AML-193 (cell line): ENCODE measurements at regions not wholly inside any gene's neighbourhood (a gene's known extent, or its start where the extent isn't known, plus 50 kb on each side); places are given as distances from the start of the nearest gene placed in this dataset.

ENCODE experiments used
- DNase-seq, 2 experiments: peaks; one replicate each; lab custom pipeline; 2025; lab: John Stamatoyannopoulos, UW

DNA sequence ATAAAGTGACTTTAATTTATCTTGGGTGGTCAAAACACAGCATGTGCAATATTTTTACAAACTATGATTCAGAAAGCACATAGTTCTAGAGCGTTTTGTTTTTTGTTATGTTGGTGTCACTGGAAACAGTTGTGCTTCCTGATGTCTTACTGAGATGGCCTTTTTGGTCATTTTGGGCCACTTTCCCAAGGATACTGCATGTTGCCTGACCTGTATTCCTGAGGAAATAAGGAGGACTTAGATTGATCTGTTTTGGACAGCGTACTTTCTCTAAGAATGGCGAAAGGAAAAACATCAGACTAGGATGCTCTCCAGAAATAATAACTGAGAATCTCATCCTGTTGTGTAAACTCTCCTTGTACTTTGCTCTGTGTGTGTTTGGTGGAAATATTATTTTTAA is 451.2 kb downstream of the USP25 start:
- no peak for DNase-seq

DNA sequence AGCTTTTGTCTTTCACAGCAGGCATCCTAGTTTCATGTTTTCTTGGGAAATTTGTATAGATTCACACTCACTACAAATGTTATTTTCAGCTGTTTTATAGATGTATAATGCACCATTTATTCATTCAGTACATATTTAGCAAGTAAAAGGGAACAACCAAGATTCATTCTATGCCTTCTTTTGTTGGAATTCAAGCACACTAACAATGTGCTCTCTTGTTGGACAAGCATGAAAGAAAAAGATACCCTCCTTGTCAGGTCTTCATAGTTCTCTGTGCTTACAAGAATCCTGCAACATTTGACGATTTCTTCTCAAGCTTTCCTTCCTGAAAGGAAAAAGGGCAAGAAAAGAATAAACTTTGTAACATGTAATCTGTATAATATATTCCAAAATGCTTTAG is 456.0 kb downstream of the USP25 start:
- DNase-seq: no peak

DNA sequence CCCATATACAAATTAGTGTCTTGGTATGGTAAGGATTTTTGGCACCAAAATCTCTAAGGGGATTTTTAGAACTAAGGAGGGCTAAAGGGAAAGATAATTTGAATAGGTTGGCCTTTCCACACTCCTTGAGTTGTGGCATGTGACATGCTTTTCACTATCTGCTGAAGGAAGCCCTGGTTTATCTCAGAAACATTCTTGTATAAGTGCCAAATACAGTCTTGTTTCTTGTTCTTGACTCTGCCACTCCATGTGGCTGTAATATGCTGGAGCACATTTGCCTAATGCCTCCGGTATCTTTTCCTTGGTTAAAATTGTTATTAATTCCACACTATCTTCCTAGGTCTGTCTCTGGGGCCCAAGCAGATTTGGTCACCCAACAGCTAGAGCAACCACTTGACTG is 457.0 kb downstream of the USP25 start:
- no peak for DNase-seq

DNA sequence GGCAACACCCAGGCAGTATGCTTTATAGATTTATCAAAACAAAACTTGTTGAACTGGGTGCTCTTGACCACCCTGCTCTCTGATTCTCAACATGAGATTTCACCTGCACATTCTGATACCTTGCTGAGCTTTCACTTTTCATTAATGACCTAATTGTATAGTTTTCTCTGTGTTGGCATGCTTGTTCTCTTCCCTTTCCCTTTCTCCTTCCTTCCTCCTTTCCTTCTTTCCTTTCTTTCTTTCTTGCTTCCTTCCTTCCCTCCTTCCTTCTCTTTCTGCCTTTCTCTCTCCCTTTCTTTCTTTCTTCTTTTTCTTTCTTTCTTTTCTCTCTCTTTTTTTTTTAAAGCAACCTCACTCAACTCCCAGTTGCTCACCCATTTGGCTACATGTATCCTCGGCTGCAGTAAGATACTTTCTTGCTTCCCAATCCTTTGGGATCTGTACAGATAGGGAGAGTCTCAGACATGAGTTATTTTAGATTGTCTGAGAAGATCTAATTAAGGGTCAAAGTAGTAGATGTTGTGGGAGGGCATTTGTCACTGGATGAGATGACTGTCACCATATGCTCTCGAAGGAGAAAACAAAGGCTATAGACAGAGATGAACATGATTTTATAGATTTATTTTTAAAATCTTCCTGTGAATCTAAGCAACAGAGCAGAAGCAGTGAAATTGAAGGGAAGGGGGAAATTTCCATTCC is 458.0 kb downstream of the USP25 start:
- no peak for DNase-seq

DNA sequence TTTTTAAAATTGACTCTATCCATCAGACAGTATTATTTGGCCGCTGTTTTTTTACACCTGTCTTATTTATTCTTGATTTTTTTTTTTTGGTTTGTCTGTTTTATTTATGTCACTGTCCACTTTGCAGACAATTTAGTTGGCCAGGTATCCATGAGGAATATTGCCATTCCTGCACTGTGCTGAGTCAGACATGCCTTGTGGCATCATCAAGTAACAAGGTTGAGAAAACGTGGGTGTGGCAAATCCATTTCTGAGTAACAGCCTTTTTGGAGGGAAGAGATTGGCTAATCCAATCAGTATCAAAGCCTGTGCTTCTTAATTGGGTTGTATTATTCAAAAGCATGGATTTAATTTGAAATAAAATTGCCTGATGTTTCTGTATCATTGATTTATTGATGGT is 463.1 kb downstream of the USP25 start:
- DNase-seq: no peak

DNA sequence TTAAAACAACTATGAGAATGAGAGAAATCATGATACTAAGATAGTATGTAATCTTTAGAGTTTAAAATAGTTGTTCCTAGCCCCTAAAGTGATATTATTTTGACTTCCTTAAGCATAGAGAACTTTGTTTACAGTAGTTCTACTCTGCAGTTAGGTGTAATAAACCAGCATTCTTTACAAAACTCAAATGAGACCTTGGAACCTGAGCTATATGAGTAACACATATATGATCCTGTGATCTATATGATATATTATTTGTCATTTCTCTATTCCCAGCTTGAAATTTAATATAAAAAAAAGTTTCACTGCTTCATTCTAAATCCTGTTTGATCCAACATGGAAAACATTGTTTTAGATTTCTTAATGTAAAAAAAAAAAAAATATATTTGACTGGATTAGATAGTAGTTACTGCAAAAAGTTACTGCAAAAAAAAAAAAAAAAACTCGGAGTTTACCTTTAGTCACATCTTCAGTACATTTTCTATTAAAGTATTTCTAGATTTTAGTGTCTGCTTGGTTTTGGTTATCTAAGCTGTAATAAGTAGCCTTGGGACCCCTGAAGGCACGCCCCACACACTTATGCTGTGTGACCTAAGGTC is 463.8 kb downstream of the USP25 start:
- no peak for DNase-seq

DNA sequence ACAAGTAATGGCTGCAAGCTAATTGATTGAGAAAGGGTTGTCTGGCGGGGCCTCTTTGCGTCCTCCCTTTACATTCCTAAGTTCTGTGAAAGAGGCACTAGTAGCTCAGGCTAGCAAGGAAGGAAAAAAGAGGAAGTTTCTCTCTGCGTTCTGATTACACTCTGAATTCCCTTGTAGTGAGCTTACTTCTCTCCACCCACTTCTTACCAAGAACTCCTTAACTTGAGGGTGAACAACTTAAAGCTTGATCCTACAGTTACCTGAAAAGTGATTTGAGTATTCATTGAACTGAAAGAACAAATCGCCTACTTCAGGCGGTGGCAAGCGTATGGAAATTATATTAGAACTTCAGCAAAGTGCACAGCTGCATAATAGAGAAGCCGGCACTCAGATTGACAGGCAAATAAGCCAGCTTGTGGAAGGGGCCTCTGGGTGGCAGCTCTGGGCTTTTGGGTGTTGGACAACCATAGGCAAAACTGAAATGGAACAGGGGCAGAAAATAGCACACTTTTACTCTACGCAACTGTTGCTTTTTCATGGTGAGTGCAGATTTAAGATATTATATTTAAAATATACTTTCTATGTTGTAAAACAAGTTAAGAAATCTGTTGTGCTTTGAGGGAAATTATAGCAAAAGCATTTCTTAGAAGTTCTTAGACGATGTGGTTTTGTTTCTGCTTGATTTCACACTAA is 464.5 kb downstream of the USP25 start:
- peak; percentile 2 to 33 for DNase-seq

DNA sequence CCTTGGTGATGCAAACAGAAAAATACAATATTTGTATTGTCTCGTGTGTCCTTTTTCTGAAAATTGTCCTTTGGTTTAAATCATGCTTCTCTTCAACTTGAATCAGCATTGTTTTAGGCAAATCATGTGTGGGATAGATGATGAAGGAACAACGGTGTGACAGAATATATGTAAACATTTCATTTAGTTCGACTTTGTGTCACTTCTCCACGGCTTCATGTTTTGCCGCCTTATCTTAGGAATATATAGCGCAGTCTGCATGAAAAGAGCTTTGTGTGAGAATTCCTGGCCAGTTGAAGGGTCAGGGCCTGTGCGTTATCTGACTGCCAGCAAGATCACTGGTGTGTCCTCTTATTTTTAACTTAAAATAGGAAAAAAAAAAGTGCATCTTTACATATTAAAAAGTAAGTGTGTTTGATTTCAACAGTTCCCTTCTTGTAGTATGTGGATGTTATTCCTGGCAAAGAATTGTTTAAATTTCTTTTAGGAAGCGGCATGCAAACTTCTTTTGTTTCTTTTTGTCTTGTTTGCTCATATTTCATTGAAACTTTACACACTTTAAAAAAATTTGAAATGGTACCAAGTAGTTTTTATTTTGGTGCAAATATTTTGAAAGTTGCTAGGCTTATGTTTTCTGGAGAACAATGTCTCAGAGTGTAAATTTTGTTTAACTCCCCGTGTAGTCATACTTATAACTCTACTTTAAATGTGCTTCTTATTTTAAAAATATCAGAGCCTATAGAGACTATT is 465.2 kb downstream of the USP25 start:
- no peak for DNase-seq

DNA sequence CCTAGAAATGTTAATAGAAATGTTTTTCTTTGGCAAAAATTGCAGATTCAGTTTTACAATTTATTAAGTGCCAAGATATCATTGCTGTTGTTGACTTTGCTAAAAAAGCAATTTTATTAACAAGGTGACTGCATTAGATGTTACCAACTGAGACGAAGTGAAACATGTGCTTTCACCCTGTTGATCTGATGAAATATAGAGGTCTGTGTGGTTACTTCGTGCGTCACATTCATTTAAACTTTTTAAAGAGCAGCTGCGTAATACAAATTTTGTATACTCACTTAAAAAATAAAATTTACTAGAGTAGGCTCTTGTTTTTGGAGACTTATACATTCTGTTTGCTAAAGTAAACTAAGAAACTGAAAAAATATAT is 465.7 kb downstream of the USP25 start:
- DNase-seq: no peak

DNA sequence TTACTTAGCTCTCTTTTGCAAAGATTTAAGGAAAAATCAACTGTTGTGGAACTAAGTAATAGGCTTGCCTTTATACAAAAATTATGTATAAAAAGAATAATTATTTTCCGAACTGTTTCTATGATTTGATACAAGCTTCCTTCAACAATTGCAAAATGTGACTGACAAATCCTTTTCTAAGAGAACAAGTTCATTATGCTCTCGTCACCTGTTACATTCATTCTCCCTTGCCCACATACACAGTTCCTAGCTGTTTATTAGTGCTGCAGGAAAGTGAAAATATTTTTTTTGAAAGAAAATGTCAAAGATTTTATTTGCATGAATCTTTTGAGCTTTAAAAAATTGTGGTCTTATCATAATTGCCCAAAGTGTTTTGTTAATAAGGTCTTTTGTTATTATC is 466.2 kb downstream of the USP25 start:
- no peak for DNase-seq

DNA sequence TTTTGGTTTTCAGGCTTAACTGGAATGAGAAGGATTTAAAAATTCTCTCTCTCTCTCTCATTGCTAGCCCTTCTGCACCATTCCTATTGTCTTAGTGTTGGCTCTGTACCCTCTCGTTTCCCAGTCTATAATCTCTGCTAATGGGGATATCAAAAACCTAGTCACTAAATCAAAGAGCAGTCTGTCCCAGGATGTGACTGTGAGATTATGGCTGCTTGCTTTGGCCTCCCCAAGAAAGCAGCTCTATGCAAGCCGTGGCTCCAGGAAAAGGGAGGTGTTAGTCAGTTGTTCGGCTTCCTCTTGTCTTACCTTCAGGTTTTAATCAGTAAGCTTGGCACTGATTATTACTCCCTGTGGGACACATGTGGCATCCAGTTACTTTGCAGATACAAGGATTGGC is 468.8 kb downstream of the USP25 start:
- no peak for DNase-seq

DNA sequence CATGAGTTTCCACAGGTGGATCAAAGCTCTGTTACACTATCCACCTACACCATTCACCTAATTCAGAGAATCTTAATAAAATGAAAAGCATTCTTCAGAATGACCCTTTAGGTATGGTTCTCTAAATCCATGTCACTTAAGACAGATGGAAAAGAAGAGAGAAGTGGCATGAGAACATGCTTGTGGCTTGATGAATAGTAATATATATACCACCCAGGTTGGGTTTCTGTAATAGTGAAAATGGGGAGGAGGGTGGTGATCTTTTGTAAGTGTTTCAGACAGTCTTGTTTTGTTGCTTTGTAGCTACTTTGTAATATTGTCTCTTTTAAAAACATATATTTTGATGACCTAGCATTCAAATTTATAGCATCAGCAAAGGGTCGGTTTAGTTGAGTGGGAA is 469.8 kb downstream of the USP25 start:
- no peak for DNase-seq

DNA sequence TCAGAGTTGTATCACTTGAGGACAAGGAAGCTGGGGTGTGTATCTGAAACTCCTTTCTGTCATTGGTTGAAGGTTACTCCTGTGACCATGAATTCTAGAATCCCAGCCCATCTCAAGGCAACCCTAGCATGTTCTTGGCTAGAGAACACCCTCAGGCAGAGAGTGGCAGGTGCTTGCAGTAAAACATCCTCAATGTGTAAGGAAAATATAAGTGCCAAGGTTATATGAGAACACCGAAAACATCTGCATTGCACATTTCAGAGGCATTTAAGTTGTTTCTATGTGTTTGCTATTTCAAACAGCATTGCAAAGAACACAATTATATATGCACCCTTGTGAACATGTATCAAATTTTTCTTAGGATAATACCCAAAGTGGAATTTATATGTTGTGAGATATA is 471.9 kb downstream of the USP25 start:
- DNase-seq: no peak

DNA sequence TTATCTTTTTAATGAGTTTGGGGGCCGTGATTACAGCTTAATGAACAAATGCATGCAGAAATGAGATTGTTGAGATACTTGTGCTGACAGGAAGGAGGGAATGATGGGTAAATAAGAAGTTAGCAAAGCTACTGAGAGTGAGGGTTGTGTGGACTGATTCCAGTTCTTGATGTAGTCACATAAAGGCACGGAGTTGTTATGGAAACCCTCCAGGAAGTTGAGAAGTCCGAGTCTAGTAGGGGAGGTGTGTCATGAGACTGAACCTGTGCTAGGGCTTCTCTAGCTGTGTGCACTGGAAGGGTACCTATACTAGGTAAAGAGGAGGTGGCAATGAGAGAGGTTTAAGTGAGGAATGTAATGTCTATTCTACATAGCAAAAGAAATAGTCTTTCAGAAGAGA is 475.7 kb downstream of the USP25 start:
- no peak for DNase-seq

DNA sequence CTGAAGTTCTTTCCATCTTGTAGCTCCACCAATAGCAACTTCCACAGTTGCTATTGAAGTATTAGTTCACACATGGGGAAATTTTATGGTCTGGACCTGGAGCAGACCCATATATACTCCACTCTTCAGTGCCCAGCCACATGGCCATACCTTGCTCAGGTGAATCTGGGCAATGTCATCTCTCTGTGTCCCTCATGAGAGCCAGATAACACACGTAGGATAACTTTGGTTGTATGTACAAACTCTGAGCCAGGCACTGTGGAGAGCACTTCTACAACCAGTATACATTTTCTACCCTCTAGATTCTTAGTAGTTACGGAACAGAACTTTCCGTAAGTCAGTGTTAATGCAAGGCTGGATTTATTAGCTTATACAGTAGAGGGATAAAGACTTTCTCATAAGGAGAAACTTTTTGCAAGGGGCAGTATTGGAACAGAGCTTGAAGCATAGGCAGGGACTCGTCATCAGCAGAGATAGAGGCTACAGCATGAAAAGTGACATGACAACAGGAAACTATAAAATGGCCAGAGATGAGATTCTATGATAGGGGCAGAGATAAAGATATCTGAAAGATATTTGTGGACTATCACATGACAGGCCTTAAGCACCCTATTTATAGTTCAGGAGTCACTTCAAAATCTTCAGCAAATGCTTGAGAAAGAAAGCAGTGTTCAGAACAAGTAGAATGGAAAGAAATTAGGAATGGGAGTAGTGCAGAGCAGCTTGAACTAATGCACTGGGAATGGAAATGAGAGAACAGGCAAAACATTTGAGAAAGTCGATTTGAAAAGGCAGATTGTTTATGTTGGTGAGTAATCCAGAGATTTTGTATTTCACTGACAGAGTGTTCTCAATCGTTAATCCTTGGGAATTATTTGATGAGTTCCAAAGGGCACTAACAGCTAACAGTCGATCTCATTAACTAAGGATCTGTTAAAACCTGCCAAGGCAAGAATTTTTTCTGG is 481.8 kb downstream of the USP25 start:
- DNase-seq: no peak

DNA sequence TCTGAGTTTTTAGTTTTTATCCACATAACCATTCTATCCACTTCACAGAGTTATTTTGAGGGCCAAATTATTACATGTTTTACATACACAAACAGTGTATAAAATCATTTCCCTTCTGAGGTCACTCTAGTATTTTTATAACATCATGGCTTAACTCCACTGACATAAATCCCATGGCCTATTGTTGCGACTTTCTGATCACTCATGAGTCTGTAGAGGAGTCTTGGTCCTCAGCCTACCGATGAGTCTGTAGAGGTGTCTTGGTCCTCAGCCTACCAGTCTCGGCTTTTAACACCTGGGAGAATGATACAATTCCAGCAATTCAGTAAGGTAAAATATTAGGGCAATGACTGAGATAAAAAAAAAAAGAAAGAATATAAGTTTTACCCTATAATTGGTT is 483.7 kb downstream of the USP25 start:
- DNase-seq: no peak

DNA sequence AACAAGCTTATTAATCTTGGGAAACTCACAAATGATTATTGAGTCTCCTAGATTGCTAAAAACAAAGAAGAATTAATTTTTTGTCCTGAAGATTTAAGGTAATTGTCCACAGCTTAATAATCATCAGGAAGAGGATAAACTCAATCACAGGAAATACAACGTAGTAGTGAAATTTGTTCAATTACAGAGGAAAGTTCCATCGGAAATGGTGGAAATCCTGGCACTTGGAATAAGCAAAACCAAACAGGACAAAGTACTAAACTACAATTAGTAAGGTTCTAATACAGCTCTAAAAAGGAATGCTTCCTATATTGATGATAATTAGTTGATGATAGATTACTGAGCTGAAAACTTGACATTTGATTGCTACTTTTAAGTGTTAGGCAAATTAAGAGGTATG is 485.4 kb downstream of the USP25 start:
- no peak for DNase-seq

DNA sequence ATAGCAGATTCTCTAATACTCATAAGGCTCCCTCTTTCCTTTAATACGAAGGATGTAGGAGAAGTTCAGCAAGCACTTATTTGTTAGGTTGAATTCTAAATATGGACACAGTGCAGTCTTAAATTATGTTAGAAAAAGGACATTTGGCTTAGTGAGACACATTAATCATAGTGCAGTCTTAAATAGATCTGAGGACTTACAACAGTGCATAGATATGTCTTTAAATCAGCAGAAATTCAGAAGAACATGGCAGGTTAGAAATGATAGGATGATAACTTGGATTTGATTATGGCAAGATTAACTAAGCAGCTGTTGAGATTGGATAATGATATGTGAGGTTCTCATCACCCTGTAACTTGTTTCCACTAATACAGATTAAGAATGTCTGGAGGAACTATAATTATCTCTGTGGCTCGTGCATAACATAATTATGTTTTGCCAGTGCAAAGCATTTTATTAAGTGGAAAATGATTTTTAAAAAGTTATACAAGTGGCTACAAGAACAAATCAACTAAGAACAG is 485.9 kb downstream of the USP25 start:
- DNase-seq: no peak

DNA sequence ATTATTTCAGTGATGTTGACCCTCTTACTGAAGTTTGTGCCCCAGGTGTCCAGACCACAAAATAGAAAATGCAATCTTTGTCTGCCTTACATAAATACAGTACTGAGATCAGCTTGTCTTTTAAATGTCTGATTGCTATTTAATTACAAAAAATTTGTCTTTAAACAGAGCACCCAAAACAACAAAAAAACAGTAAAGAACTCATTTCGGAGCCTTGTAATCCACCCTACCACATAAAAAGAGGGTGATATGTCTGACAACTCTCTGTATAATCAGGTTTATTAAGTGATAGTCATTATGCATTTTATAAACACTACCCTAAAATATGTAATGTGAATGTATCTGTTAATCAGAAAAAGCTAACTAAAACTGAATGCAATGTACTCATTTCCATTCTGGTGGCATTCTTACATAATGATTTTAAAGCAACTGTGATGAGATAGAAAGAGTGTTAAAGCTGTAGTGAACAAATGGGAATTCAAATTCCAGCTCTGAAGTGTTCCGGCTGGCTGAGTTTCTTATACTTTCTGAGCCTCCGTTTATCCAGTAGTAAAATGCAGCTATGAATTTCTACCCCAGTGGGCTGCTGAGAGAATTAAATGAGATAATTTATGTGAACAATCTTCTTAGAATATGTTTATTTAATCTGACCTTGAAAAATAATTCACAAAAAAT is 486.6 kb downstream of the USP25 start:
- no peak for DNase-seq

DNA sequence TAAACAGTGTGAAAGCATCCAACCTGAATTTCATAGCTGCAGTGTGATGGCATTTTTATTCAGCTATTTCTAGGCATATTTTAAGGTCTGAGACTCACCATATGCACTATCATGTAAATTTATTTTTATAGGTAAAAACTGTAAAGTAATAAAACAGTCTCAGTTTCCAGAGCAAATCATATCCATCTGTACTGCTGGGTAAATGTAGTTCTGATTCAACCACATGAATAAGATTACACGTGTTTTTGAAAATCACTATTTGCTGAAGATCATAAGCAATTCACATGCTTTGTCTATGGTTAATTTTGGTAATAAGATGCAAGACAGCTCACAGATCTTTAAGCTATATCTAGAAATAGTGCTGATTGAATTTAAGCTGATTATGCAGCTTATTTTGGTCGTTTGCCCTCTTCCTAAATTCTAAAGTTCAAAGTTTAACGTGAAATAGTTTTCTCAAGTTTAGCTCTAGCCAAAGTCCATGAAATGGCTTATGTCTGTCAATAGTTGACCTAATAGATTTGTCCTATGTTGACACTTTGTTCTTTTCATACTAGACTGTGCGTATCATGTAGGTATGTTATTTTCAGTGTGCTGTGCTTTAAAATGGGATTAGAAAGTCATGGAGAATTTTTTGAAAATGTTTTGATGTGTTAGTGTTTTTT is 489.0 kb downstream of the USP25 start:
- no peak for DNase-seq
